HUES64 (cell line): ENCODE measurements at regions not wholly inside any gene's neighbourhood (a gene's known extent, or its start where the extent isn't known, plus 50 kb on each side); places are given as distances from the start of the nearest gene placed in this dataset.

ENCODE experiments used
- H3K27ac ChIP-seq: 2 replicates; pipeline ENCODE4 v1.7.0; 2013; ENCODE audit warnings: low read depth, low read length, inconsistent platforms
- H3K27me3 ChIP-seq: 2 replicates; pipeline ENCODE4 v1.6.1; 2013; ENCODE audit warnings: mild to moderate bottlenecking, low read length; ENCODE audit not compliant: insufficient read depth
- H3K36me3 ChIP-seq: 2 replicates; pipeline ENCODE4 v1.6.1; 2013; ENCODE audit warnings: mild to moderate bottlenecking, low read length; ENCODE audit not compliant: insufficient read depth
- H3K4me1 ChIP-seq: 2 replicates; pipeline ENCODE4 v1.6.1; 2013; ENCODE audit warnings: mild to moderate bottlenecking, low read length, moderate library complexity; ENCODE audit not compliant: insufficient read depth
- H3K4me3 ChIP-seq: 2 replicates; pipeline ENCODE4 v1.5.1; 2013; ENCODE audit warnings: mild to moderate bottlenecking, low read length, moderate library complexity
- H3K9ac ChIP-seq: 2 replicates; pipeline ENCODE4 v1.6.1; 2013; ENCODE audit warnings: mild to moderate bottlenecking, low read depth, low read length
- H3K9me3 ChIP-seq: 2 replicates; pipeline ENCODE4 v1.6.1; 2013; ENCODE audit warnings: low read depth, low read length; ENCODE audit not compliant: insufficient read depth
- WGBS: fragments of 150-250, 120-280 bp; methylation state at CpG from one replicate; pipeline ENCODE4 v1.1.7; 2013; ENCODE audit warnings: missing lambda C conversion rate; 5-methylcytosine and 5-hydroxymethylcytosine counted together

DNA sequence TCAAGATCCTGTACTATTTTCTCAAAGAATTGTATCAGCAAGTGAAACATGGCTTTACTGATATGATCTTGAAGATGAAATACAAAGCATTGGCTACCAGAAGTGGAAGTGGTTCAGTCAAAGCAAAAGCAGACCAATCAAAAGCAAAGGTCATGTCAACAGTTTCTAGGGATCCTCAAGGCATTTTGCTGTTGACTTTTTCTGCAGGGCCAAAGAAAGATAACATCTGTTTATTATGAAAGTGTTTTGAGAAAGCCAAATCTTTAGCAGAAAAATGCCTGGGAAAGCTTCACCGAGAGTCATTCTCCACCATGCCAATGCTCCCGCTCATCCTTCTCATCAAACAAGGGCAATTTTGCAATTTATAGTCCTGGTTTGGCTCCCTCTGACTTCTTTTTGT lies 90.3 kb upstream of the ACO1 start:
- WGBS: 88% methylated on average over 2 of the region's 2 CpGs
- Histone ChIP-seq H3K27ac (no peak overlapping the region), H3K9ac (no peak overlapping the region), H3K4me1 (peaks cover 9% of the 10 kb centered on the region), H3K9me3 (no peaks in the 10 kb centered on the region), H3K36me3 (no peaks in the 10 kb centered on the region), H3K4me3 (no peak overlapping the region), H3K27me3 (no peaks in the 10 kb centered on the region)

DNA sequence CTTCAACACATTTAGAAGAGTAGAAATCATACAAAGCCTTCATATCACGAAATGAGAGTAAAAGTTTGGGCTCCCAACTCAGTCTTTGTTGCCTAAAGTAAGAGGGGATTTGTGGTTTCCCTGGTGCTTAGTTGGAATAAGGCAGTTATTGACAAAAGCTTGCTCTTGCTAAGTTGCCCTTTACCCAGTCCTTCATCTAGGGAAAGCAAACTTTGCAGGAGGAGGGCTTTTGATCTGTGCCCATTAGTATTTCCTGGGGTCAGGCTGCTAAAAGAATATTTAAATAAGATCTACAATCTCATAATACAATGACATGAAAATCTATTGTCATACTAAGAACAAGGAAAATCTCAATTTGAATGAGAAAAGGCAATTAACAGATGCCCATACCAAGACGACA lies 84.1 kb upstream of the ACO1 start:
- no peak overlapping the region for H3K4me3 ChIP-seq
- 100% methylated on average over 1 of the region's 2 CpGs for whole genome bisulfite sequencing
- H3K36me3 ChIP-seq: no peaks in the 10 kb centered on the region
- H3K4me1 ChIP-seq: peaks cover 22% of the 10 kb centered on the region
- no peak overlapping the region for H3K27ac ChIP-seq
- no peaks in the 10 kb centered on the region for H3K9me3 ChIP-seq
- H3K9ac ChIP-seq: no peak overlapping the region
- no peaks in the 10 kb centered on the region for H3K27me3 ChIP-seq

DNA sequence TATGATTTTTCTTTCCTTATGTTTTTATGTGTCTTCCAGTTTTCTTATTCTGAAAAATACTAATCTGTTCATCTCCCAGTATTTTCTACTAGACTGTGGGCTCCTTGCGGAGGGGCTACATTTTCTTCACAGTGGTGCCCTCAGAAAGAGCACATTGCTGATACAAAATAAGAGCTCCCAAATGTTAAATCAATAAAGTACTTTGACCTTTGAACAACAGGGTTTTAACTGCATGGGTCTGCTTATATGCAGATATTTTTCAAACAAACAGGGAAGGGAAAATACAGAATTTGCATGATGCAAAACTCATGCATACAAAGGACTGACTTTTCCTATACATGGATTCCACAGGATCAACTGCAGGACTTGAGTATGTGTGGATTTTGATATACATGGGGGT lies 79.9 kb upstream of the ACO1 start:
- Histone ChIP-seq H3K4me3 (no peak overlapping the region), H3K27ac (no peak overlapping the region), H3K36me3 (no peaks in the 10 kb centered on the region), H3K4me1 (peaks cover 27% of the 10 kb centered on the region), H3K9me3 (no peaks in the 10 kb centered on the region), H3K9ac (no peak overlapping the region), H3K27me3 (no peaks in the 10 kb centered on the region)
- WGBS: 0% methylated on average over 1 of the region's 1 CpG

DNA sequence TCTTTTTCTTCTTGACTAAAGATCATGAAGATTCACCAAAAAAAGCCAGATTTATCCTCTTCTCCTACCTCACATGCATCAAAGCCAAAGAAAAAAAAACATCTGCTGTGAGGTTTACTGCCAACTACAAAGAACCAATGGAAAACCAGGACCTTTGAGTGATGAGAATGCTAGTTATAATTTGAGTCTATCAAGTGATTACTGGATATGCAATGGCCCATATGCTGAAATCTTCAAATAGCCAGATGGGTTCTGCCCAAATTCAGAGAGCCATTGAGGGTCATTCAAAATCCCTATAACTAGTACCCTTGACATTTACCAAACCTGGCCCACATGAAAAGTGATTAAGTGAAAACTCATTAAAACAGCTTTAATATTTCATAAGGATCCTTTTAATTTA lies 78.4 kb upstream of the ACO1 start:
- H3K9ac ChIP-seq: no peak overlapping the region
- H3K4me3 ChIP-seq: no peak overlapping the region
- H3K9me3 ChIP-seq: no peaks in the 10 kb centered on the region
- no peaks in the 10 kb centered on the region for H3K27me3 ChIP-seq
- H3K4me1 ChIP-seq: peaks cover 21% of the 10 kb centered on the region
- H3K27ac ChIP-seq: no peak overlapping the region
- H3K36me3 ChIP-seq: no peaks in the 10 kb centered on the region

DNA sequence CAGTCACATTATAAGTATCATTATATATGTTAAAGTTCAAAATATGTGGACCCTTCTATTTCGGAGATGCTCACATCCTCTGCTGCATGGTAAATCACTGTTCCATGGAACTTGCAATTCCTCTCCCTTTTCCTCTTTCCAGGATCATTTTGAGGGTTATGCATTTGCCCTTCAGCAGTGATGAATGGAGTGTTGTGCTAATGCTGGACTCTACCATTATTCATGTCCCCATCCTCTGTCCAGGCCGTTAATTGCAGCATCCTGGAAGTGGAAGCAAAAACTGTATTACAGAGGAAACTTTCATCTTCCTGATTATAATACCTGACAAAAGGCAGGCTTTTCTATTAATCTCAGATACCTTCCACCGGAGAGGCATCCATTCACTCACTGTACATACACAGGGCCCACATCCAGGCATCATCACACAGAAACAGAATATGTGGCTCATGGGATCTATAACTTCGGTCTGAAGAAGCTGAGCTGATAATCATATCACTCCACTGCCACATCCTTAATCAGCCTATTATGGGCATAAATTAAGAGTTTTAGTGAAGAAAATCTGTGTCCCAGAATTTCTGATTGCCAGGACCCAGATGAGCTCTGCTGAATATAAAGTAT lies 65.0 kb upstream of the ACO1 start:
- H3K27ac ChIP-seq: no peak overlapping the region
- H3K36me3 ChIP-seq: no peaks in the 10 kb centered on the region
- no peaks in the 10 kb centered on the region for H3K4me1 ChIP-seq
- H3K4me3 ChIP-seq: no peak overlapping the region
- H3K9me3 ChIP-seq: peaks cover 5% of the 10 kb centered on the region; the same call in 1 of the 2 replicates
- WGBS: 95% methylated on average over 4 of the region's 4 CpGs
- no peak overlapping the region for H3K9ac ChIP-seq
- no peaks in the 10 kb centered on the region for H3K27me3 ChIP-seq

DNA sequence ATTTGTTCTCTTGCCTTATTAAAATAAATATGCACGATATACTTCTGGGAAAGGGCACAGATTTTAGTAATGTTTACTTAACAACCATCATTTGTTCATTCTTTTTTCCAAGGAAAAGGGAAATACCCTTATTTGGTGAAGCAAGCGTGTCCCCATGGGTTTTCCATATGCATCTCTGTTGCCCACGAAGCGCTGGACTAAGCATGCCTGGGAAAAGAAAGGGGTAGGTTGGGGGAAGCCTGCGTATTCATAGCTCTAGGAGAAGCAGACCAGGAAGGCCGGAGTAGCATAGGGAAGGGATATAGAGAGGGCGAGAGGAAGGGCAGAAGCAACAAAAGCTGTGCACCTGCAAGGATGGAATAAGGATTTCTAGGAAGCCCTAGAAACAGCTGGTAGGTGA lies 61.8 kb upstream of the ACO1 start:
- Histone ChIP-seq H3K9me3 (no peaks in the 10 kb centered on the region), H3K27ac (no peak overlapping the region), H3K9ac (no peak overlapping the region), H3K4me3 (no peak overlapping the region), H3K4me1 (no peaks in the 10 kb centered on the region), H3K36me3 (no peaks in the 10 kb centered on the region), H3K27me3 (no peaks in the 10 kb centered on the region)
- 92% methylated on average over 6 of the region's 7 CpGs for WGBS

DNA sequence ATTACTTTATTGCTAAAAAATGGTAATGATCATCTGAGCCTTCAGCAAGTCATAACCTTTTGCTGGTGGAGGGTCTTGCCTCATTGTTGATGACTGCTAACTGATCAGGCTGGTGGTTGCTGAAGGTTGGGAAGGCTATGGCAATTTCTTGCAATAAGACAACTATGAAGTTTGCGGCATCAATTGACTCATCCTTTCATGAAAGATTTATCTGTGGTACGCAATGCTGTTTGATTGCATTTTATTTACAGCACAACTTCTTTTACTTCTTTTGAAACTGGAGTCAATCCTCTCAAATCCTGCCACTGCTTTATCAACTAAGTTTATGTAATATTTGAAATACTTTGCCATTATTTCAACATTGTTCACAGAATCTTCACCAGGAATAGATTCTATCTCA lies 58.3 kb upstream of the ACO1 start:
- H3K4me3 ChIP-seq: no peak overlapping the region
- no peak overlapping the region for H3K9ac ChIP-seq
- no peaks in the 10 kb centered on the region for H3K4me1 ChIP-seq
- no peak overlapping the region for H3K27ac ChIP-seq
- 98% methylated on average over 2 of the region's 2 CpGs for WGBS
- 0 out of 2 replicates have a peak, but pooled peaks cover 3% of the 10 kb centered on the region for H3K9me3 ChIP-seq
- no peaks in the 10 kb centered on the region for H3K27me3 ChIP-seq
- no peaks in the 10 kb centered on the region for H3K36me3 ChIP-seq

DNA sequence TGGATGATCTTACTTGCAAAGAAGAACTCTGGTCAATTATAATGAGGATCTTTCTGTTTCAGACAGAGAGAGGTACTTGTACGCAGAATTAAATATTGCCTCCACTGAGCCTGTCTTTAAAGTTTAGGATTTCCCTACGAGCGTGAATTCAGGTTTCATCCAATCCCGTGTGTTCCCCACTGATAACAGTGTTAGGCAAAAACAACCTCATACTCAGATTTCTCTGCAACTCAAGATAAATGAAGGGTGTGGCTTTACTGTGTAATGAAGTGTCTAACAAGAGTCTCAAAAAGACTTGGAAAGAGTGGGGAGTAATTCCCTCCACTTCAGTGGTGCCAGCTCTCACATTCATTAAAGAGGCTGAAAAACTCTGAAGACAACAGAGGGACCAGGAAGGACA lies 53.2 kb upstream of the ACO1 start:
- no peak overlapping the region for H3K27ac ChIP-seq
- H3K4me1 ChIP-seq: peaks cover 11% of the 10 kb centered on the region
- H3K9me3 ChIP-seq: 0 out of 2 replicates have a peak, but pooled peaks cover 3% of the 10 kb centered on the region
- H3K9ac ChIP-seq: no peak overlapping the region
- H3K27me3 ChIP-seq: no peaks in the 10 kb centered on the region
- H3K4me3 ChIP-seq: no peak overlapping the region
- H3K36me3 ChIP-seq: no peaks in the 10 kb centered on the region
- WGBS: 95% methylated on average over 4 of the region's 4 CpGs

DNA sequence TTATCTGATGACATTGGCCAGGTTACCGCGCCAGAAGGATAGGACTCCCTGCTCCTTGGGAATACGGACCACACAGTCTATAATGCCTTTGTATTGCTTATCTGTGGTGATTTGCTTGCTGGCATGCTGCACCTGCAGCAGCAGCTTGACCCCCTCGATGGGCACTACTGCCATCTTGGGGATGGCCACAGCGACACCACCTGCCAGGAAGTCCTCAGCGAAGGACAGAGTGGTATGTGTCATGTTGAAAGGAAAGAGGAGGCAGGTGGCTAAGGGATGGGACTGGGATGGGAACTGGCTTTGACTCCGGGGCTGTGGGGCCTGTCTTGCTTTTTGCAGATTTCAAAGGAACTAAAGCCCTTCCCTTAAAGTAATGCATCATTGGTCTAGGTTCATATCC lies 50.3 kb upstream of the ACO1 start:
- no peaks in the 10 kb centered on the region for H3K27me3 ChIP-seq
- H3K9me3 ChIP-seq: 0 out of 2 replicates have a peak, but pooled peaks cover 3% of the 10 kb centered on the region
- peaks cover 17% of the 10 kb centered on the region for H3K4me1 ChIP-seq
- no peak overlapping the region for H3K27ac ChIP-seq
- H3K36me3 ChIP-seq: no peaks in the 10 kb centered on the region
- no peak overlapping the region for H3K9ac ChIP-seq
- no peak overlapping the region for H3K4me3 ChIP-seq
- WGBS: 94% methylated on average over 7 of the region's 7 CpGs
